K562 (cell line): ENCODE measurements at regions not wholly inside any gene's neighbourhood (a gene's known extent, or its start where the extent isn't known, plus 50 kb on each side); places are given as distances from the start of the nearest gene placed in this dataset.

Experiments used
- BRF2 ChIP-seq: IDR thresholded peaks from 3 replicates; pipeline ENCODE4 v1.6.1; 2011; ENCODE audit warnings: borderline replicate concordance, mild to moderate bottlenecking; ENCODE audit not compliant: insufficient read length, insufficient read depth
- CTCF ChIP-seq, 3 experiments: IDR thresholded peaks in 2 of 3; conservative IDR thresholded peaks in 1 of 3; 2 replicates each; pipeline ENCODE4 v1.5.1; 2011 to 2012; ENCODE audit warnings: low read length in 3 of 3, mild to moderate bottlenecking in 3 of 3, control low read depth in 2 of 3, improper control_type of control experiment in 1 of 3, inconsistent platforms in 1 of 3, low read depth in 1 of 3, mixed read lengths in 1 of 3, moderate library complexity in 1 of 3; ENCODE audit not compliant: insufficient read depth in 2 of 3
- TRIM24 ChIP-seq, 2 experiments: fragments of 450-650 bp; IDR thresholded peaks; 2 replicates each; pipeline ENCODE4 v1.6.1; 2016

- TF ChIP-seq TRIM24 (IDR thresholded peaks at IDR 0.05) (no peak), BRF2 (no peak), CTCF (IDR thresholded peaks at IDR 0.05 in 2 of 3, conservative IDR thresholded peaks at IDR 0.05 in 1 of 3; ENCODE audit: insufficient read depth in 2 of 3, low read depth in 1 of 3, low read length in 3 of 3) (no peak)
Measured at GRCh38 chr4:13836946-13837912, 209.7 kb upstream of the BOD1L1 start.
